Adipocyte (in vitro differentiated cells): ENCODE measurements at regions not wholly inside any gene's neighbourhood (a gene's known extent, or its start where the extent isn't known, plus 50 kb on each side); places are given as distances from the start of the nearest gene placed in this dataset.

Experiments
- DNase-seq: peaks from one replicate; pipeline ENCODE4 v3.0.0-alpha.2; 2015; ENCODE audit warnings: low read depth
- H3K27me3 ChIP-seq: replicated peaks from 2 replicates; pipeline ENCODE4 v1.7.0; 2013; ENCODE audit warnings: mild to moderate bottlenecking, low read length, moderate library complexity; ENCODE audit not compliant: control insufficient read depth, insufficient read depth
- H3K36me3 ChIP-seq: 2 replicates; pipeline ENCODE4 v1.7.0; 2013; ENCODE audit warnings: low read length, mild to moderate bottlenecking, moderate library complexity; ENCODE audit not compliant: control insufficient read depth, insufficient read depth, severe bottlenecking
- H3K4me1 ChIP-seq: 2 replicates; pipeline ENCODE4 v1.7.0; 2013; ENCODE audit warnings: mild to moderate bottlenecking, low read length, moderate library complexity; ENCODE audit not compliant: control insufficient read depth, insufficient read depth
- H3K4me3 ChIP-seq: 2 replicates; pipeline ENCODE4 v1.7.0; 2013; ENCODE audit warnings: mild to moderate bottlenecking, low read length, moderate library complexity
- H3K9ac ChIP-seq: 2 replicates; pipeline ENCODE4 v1.7.0; 2013; ENCODE audit warnings: mild to moderate bottlenecking, low read length, moderate library complexity
- H3K9me3 ChIP-seq: 2 replicates; pipeline ENCODE4 v1.7.0; 2013; ENCODE audit warnings: mild to moderate bottlenecking, low read length, moderate library complexity; ENCODE audit not compliant: control insufficient read depth

DNA sequence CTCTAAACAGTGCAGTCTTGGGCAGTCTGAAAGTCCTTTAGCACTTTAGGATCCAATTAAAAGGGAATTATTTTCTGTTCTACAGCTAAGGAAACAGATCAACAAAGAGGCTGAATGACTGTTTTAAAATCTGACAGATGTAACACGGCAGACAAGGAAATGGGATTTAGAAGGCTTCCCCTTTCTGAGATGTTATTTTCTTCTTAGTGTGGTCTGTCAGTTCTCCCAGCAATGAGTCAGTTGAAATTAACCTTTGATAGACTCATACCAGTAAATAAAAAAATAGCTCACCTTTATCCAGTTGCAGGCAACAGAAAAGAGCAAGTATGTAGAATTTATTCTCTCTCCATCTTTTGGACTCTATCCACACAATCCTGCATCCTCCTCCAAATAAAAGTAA is 98.1 kb downstream of the NEDD1 start:
- no peak for DNase-seq
- H3K9me3 ChIP-seq = no peaks in the 10 kb centered on the region
- no peak overlapping the region for H3K4me3 ChIP-seq
- H3K27me3 ChIP-seq = peaks cover 9% of the 10 kb centered on the region
- no peaks in the 10 kb centered on the region for H3K4me1 ChIP-seq
- H3K36me3 ChIP-seq = no peaks in the 10 kb centered on the region
- no peak overlapping the region for H3K9ac ChIP-seq

DNA sequence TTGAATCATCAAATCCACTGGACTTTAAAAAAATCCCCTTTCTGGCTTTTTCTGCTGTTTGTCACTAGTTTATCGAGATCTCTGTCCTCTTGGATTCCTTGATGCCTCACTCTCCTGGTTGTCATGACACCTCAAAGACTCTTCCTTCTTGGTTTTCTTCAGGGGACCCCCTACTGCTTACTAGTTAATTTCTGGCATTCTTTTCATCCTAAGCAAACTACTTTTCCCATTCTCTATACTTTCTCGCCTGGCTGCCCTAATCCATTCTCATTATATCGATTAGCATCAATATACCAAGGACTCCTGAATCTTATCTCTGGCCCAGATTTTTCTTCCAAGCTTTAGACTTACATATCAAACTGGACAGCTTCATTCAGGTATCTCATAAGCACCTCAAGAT is 98.6 kb downstream of the NEDD1 start:
- no peak for DNase-seq
- H3K9me3 ChIP-seq = no peaks in the 10 kb centered on the region
- no peaks in the 10 kb centered on the region for H3K36me3 ChIP-seq
- peaks cover 9% of the 10 kb centered on the region for H3K27me3 ChIP-seq
- no peak overlapping the region for H3K9ac ChIP-seq
- no peaks in the 10 kb centered on the region for H3K4me1 ChIP-seq
- no peak overlapping the region for H3K4me3 ChIP-seq

- Histone ChIP-seq H3K4me1 (no peaks in the 10 kb centered on the region), H3K4me3 (no peak overlapping the region), H3K27me3 (peaks cover 9% of the 10 kb centered on the region), H3K9ac (no peak overlapping the region), H3K36me3 (no peaks in the 10 kb centered on the region), H3K9me3 (no peaks in the 10 kb centered on the region)
- DNase-seq = no peak
These were observed 99.5 kb downstream of the NEDD1 start for GRCh38 chr12:97006585-97006984.

- Histone ChIP-seq H3K36me3 (no peaks in the 10 kb centered on the region), H3K9ac (no peak overlapping the region), H3K27me3 (no peaks in the 10 kb centered on the region), H3K9me3 (peaks cover 10% of the 10 kb centered on the region), H3K4me3 (no peak overlapping the region), H3K4me1 (no peaks in the 10 kb centered on the region)
- no peak for DNase-seq
These were observed 109.1 kb downstream of the NEDD1 start for GRCh38 chr12:97016163-97016562.

- no peak overlapping the region for H3K4me3 ChIP-seq
These were observed 110.2 kb downstream of the NEDD1 start for GRCh38 chr12:97017213-97017612.

GRCh38 chr12:97022536-97023230 is 115.6 kb downstream of the NEDD1 start:
- Histone ChIP-seq H3K9ac (no peak overlapping the region), H3K27me3 (no peaks in the 10 kb centered on the region), H3K9me3 (no peaks in the 10 kb centered on the region), H3K4me1 (no peaks in the 10 kb centered on the region), H3K4me3 (no peak overlapping the region), H3K36me3 (no peaks in the 10 kb centered on the region)
- no peak for DNase-seq

More at GRCh38 chr12:97017213-97017612, 110.2 kb downstream of the NEDD1 start:
- Histone ChIP-seq H3K9ac (no peak overlapping the region), H3K27me3 (no peaks in the 10 kb centered on the region), H3K9me3 (peaks cover 10% of the 10 kb centered on the region), H3K4me1 (no peaks in the 10 kb centered on the region), H3K36me3 (no peaks in the 10 kb centered on the region)
- no peak for DNase-seq

- Histone ChIP-seq H3K9ac (no peak overlapping the region), H3K4me1 (no peaks in the 10 kb centered on the region), H3K4me3 (no peak overlapping the region), H3K27me3 (no peaks in the 10 kb centered on the region), H3K36me3 (no peaks in the 10 kb centered on the region), H3K9me3 (no peaks in the 10 kb centered on the region)
- no peak for DNase-seq
These were observed 117.3 kb downstream of the NEDD1 start for GRCh38 chr12:97024393-97024792.

DNA sequence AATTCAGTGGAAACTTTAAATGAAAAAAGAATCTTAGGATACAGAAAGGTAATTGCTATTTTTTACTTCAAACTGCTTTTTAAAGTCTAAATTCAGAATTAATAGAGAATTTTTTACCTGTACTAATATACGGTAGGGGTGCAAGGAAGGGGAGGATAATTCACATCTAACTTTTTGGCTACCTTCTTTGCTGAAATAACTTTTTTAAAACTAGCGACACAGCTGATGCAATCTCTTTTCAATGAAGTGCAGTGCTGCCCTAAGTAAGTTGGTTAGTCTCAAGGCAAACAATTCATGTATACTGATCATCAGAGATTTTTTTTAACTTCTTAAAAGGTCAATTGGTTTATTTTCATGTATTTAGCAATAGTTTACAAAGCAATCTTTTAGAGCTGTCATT is 119.8 kb downstream of the NEDD1 start:
- Histone ChIP-seq H3K36me3 (no peaks in the 10 kb centered on the region), H3K27me3 (no peaks in the 10 kb centered on the region), H3K4me3 (no peak overlapping the region), H3K9me3 (peaks cover 6% of the 10 kb centered on the region), H3K9ac (no peak overlapping the region), H3K4me1 (no peaks in the 10 kb centered on the region)
- no peak for DNase-seq

- peaks cover 6% of the 10 kb centered on the region for H3K9me3 ChIP-seq
- DNase-seq = no peak
- no peak overlapping the region for H3K4me3 ChIP-seq
- no peaks in the 10 kb centered on the region for H3K27me3 ChIP-seq
- no peak overlapping the region for H3K9ac ChIP-seq
- H3K36me3 ChIP-seq = no peaks in the 10 kb centered on the region
- no peaks in the 10 kb centered on the region for H3K4me1 ChIP-seq
These were observed 120.4 kb downstream of the NEDD1 start for GRCh38 chr12:97027482-97027881.

GRCh38 chr12:97038131-97038530 is 131.1 kb downstream of the NEDD1 start:
- Histone ChIP-seq H3K4me3 (no peak overlapping the region), H3K4me1 (no peaks in the 10 kb centered on the region), H3K9me3 (no peaks in the 10 kb centered on the region), H3K36me3 (no peaks in the 10 kb centered on the region), H3K27me3 (no peaks in the 10 kb centered on the region), H3K9ac (no peak overlapping the region)
- no peak for DNase-seq

DNA sequence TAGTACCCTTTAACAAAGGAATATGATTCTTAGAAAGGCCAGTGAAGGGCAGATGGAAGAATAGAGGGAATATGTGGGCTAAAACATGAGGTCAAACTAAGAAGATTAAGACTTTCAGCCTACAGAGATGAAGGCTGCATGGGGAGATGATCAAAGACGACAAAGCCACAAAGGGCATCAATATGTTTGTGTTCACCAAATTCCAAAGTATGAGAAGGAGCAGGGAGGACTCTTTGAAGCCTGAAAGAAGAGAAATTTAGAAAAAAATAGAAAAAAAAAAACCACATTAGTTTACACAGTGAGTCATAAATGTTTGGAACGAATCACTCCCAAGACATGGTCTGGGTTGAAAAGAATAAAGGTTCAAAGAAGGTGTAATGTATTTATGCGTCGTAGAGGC is 131.8 kb downstream of the NEDD1 start:
- Histone ChIP-seq H3K9me3 (no peaks in the 10 kb centered on the region), H3K4me3 (no peak overlapping the region), H3K4me1 (no peaks in the 10 kb centered on the region), H3K27me3 (no peaks in the 10 kb centered on the region), H3K9ac (no peak overlapping the region), H3K36me3 (no peaks in the 10 kb centered on the region)
- DNase-seq = no peak

DNA sequence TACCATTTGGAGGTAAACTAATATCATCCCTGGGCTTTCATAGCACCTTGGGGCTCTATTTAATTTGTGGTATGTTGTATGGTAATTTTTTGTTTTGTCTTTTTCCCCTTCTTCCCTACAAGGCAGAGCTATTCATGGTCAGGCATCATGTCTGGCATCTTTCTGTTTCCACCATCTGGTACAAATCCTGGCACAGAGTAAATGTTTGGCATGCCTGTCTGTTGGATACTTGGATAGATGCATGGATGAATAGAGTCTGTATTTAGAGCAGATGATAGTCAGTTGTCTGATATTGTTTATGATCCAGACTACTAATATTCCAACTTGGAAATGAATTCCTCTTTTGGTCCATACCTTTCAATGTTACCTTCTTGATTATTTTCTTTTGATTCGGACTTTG is 139.8 kb downstream of the NEDD1 start:
- Histone ChIP-seq H3K4me3 (no peak overlapping the region), H3K9ac (no peak overlapping the region), H3K9me3 (no peaks in the 10 kb centered on the region), H3K27me3 (peaks cover 8% of the 10 kb centered on the region), H3K4me1 (no peaks in the 10 kb centered on the region), H3K36me3 (no peaks in the 10 kb centered on the region)
- no peak for DNase-seq
